Esophagus squamous epithelium (tissue), 4 donors: ENCODE measurements at regions not wholly inside any gene's neighbourhood (a gene's known extent, or its start where the extent isn't known, plus 50 kb on each side); places are given as distances from the start of the nearest gene placed in this dataset.

ENCODE experiments used
- CTCF ChIP-seq, 6 experiments: fragments of 450-650 bp in 4 of 6; fragments of 200-600 bp in 2 of 6; sonication (generic) in 2 of 6; IDR thresholded peaks; one replicate each; pipeline ENCODE4 v1.5.1; 2016 to 2019; ENCODE audit warnings: antibody characterized with exemption in 6 of 6, mild to moderate bottlenecking in 4 of 6, moderate library complexity in 4 of 6
- POLR2A ChIP-seq, 4 donors: fragments of 450-650 bp; IDR thresholded peaks; one replicate each; pipeline ENCODE4 v1.6.1; 2017; ENCODE audit warnings: antibody characterized with exemption in 4 of 4, mild to moderate bottlenecking in 4 of 4, moderate library complexity in 3 of 4

DNA sequence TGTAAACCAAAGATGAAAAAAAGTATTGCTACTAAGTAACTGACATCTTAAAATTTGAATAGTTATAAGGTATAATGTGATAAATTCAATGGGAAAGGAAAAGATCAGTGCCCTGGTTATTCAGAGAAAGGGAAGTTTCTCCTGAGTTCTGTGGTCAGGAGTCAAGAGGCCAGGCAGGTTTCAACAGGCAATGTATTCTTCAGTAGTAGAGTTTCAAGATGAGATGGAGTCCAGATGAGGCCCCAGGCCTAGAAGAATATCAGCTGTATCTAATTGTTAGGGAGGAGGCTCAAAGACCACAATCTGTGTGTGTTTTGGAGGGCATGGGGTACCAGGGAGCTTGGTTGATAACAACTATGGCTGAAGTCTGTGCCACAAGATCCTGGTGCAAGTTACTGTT is 101.4 kb upstream of the DLX6 start:
- TF ChIP-seq CTCF (IDR thresholded peaks at IDR 0.05) (no peak), POLR2A (IDR thresholded peaks at IDR 0.05) (no peak)
